ENCODE measurements at regions not wholly inside any gene's neighbourhood (a gene's known extent, or its start where the extent isn't known, plus 50 kb on each side); places are given as distances from the start of the nearest gene placed in this dataset.
A peak's percentile ranks its signal among the peaks of the same experiment; 100 is the strongest.

- no peaks in the 10 kb centered on the region for H3K36me3 ChIP-seq
- no peak overlapping the region for H3K4me3 ChIP-seq
- no peaks in the 10 kb centered on the region for H3K4me1 ChIP-seq
- no peak overlapping the region for H3K27ac ChIP-seq
- no peaks in the 10 kb centered on the region for H3K9me3 ChIP-seq (replicated peaks in 1 of 11)
- no peaks in the 10 kb centered on the region for H3K27me3 ChIP-seq
- no peak overlapping the region for H3K9ac ChIP-seq
- no peaks in the 10 kb centered on the region for H4K20me1 ChIP-seq
- no peak overlapping the region for H3K4me2 ChIP-seq
- no peak for TF ChIP-seq Cebpa-rat (IDR thresholded peaks at IDR 0.05)
Measured at GRCh38 chr1:177451191-177451590, 280.4 kb downstream of the BRINP2 start.

GRCh38 chr1:177448652-177449357 lies 278.0 kb downstream of the BRINP2 start:
- H3K4me3 ChIP-seq = no peak overlapping the region
- H3K9me3 ChIP-seq (replicated peaks in 1 of 11) = no peaks in the 10 kb centered on the region
- H3K27me3 ChIP-seq = no peaks in the 10 kb centered on the region
- no peak overlapping the region for H3K9ac ChIP-seq
- no peaks in the 10 kb centered on the region for H4K20me1 ChIP-seq
- 0 out of 22 replicates have a peak overlapping the region, but pooled peaks of 1 of the 11 experiments have one; percentile 18 for H3K4me2 ChIP-seq
- H3K27ac ChIP-seq = no peak overlapping the region
- no peaks in the 10 kb centered on the region for H3K4me1 ChIP-seq
- no peaks in the 10 kb centered on the region for H3K36me3 ChIP-seq
- no peak for TF ChIP-seq Cebpa-rat (IDR thresholded peaks at IDR 0.05)

- Histone ChIP-seq H3K36me3 (no peaks in the 10 kb centered on the region), H4K20me1 (no peaks in the 10 kb centered on the region), H3K4me2 (no peak overlapping the region), H3K27me3 (no peaks in the 10 kb centered on the region), H3K4me1 (no peaks in the 10 kb centered on the region), H3K9ac (no peak overlapping the region), H3K27ac (no peak overlapping the region), H3K4me3 (no peak overlapping the region), H3K9me3 (replicated peaks in 1 of 11) (no peaks in the 10 kb centered on the region)
- TF ChIP-seq Cebpa-rat (IDR thresholded peaks at IDR 0.05) = no peak
Measured at GRCh38 chr1:177448036-177448615, 277.4 kb downstream of the BRINP2 start.

GRCh38 chr1:177444997-177445746 lies 274.4 kb downstream of the BRINP2 start:
- no peaks in the 10 kb centered on the region for H3K4me1 ChIP-seq
- TF ChIP-seq Cebpa-rat (IDR thresholded peaks at IDR 0.05) = no peak
- no peak overlapping the region for H3K4me2 ChIP-seq
- no peaks in the 10 kb centered on the region for H3K36me3 ChIP-seq
- H3K4me3 ChIP-seq = no peak overlapping the region
- no peaks in the 10 kb centered on the region for H3K27me3 ChIP-seq
- H4K20me1 ChIP-seq = no peaks in the 10 kb centered on the region
- no peaks in the 10 kb centered on the region for H3K9me3 ChIP-seq (replicated peaks in 1 of 11)
- no peak overlapping the region for H3K27ac ChIP-seq
- no peak overlapping the region for H3K9ac ChIP-seq

- Histone ChIP-seq H4K20me1 (no peaks in the 10 kb centered on the region), H3K4me1 (no peaks in the 10 kb centered on the region), H3K36me3 (no peaks in the 10 kb centered on the region), H3K4me2 (no peak overlapping the region), H3K27me3 (no peaks in the 10 kb centered on the region), H3K4me3 (no peak overlapping the region), H3K9ac (no peak overlapping the region), H3K9me3 (replicated peaks in 1 of 11) (no peaks in the 10 kb centered on the region), H3K27ac (no peak overlapping the region)
- TF ChIP-seq Cebpa-rat (IDR thresholded peaks at IDR 0.05) = no peak
Measured at GRCh38 chr1:177443003-177443402, 272.2 kb downstream of the BRINP2 start.

GRCh38 chr1:177442584-177442983 lies 271.8 kb downstream of the BRINP2 start:
- Histone ChIP-seq H4K20me1 (no peaks in the 10 kb centered on the region), H3K9me3 (replicated peaks in 1 of 11) (no peaks in the 10 kb centered on the region), H3K9ac (no peak overlapping the region), H3K36me3 (no peaks in the 10 kb centered on the region), H3K27me3 (no peaks in the 10 kb centered on the region), H3K4me1 (no peaks in the 10 kb centered on the region), H3K4me2 (no peak overlapping the region), H3K4me3 (no peak overlapping the region), H3K27ac (no peak overlapping the region)
- no peak for TF ChIP-seq Cebpa-rat (IDR thresholded peaks at IDR 0.05)

- Histone ChIP-seq H3K9me3 (replicated peaks in 1 of 11) (no peaks in the 10 kb centered on the region), H3K27ac (no peak overlapping the region), H3K9ac (no peak overlapping the region), H3K36me3 (no peaks in the 10 kb centered on the region), H4K20me1 (no peaks in the 10 kb centered on the region), H3K27me3 (no peaks in the 10 kb centered on the region), H3K4me3 (no peak overlapping the region), H3K4me1 (no peaks in the 10 kb centered on the region), H3K4me2 (no peak overlapping the region)
- no peak for TF ChIP-seq Cebpa-rat (IDR thresholded peaks at IDR 0.05)
Measured at GRCh38 chr1:177441281-177441680, 270.5 kb downstream of the BRINP2 start.

- no peaks in the 10 kb centered on the region for H3K36me3 ChIP-seq
- no peak overlapping the region for H3K9ac ChIP-seq
- no peak overlapping the region for H3K4me2 ChIP-seq
- no peaks in the 10 kb centered on the region for H3K4me1 ChIP-seq
- TF ChIP-seq Cebpa-rat (IDR thresholded peaks at IDR 0.05) = no peak
- no peaks in the 10 kb centered on the region for H3K27me3 ChIP-seq
- no peak overlapping the region for H3K27ac ChIP-seq
- no peaks in the 10 kb centered on the region for H4K20me1 ChIP-seq
- H3K4me3 ChIP-seq = no peak overlapping the region
- no peaks in the 10 kb centered on the region for H3K9me3 ChIP-seq (replicated peaks in 1 of 11)
Measured at GRCh38 chr1:177440821-177441220, 270.1 kb downstream of the BRINP2 start.

GRCh38 chr1:177439301-177439700 lies 268.5 kb downstream of the BRINP2 start:
- H3K9ac ChIP-seq = no peak overlapping the region
- H3K4me2 ChIP-seq = no peak overlapping the region
- no peak for TF ChIP-seq Cebpa-rat (IDR thresholded peaks at IDR 0.05)
- H3K4me3 ChIP-seq = no peak overlapping the region
- H3K36me3 ChIP-seq = no peaks in the 10 kb centered on the region
- H3K27me3 ChIP-seq = no peaks in the 10 kb centered on the region
- no peaks in the 10 kb centered on the region for H3K9me3 ChIP-seq (replicated peaks in 1 of 11)
- H3K4me1 ChIP-seq = no peaks in the 10 kb centered on the region
- no peaks in the 10 kb centered on the region for H4K20me1 ChIP-seq
- H3K27ac ChIP-seq = no peak overlapping the region

GRCh38 chr1:177435364-177435763 lies 264.6 kb downstream of the BRINP2 start:
- Histone ChIP-seq H3K27ac (no peak overlapping the region), H3K4me2 (no peak overlapping the region), H3K27me3 (no peaks in the 10 kb centered on the region), H3K9me3 (replicated peaks in 1 of 11) (no peaks in the 10 kb centered on the region), H4K20me1 (no peaks in the 10 kb centered on the region), H3K36me3 (no peaks in the 10 kb centered on the region), H3K4me1 (no peaks in the 10 kb centered on the region), H3K4me3 (no peak overlapping the region), H3K9ac (no peak overlapping the region)
- no peak for TF ChIP-seq Cebpa-rat (IDR thresholded peaks at IDR 0.05)

Measured in BLaER1 treated with 17β-estradiol and CSF1 and Interleukin-3, amounts not matched to agents 10 nM and 100 nM (cell line).